HepG2 (cell line): ENCODE measurements at regions not wholly inside any gene's neighbourhood (a gene's known extent, or its start where the extent isn't known, plus 50 kb on each side); places are given as distances from the start of the nearest gene placed in this dataset.

Experiments used
- CTCF ChIP-seq: sonication (generic); formaldehyde crosslinking; IDR thresholded peaks from 2 replicates; pipeline ENCODE4 v1.5.0; 2020; ENCODE audit warnings: mild to moderate bottlenecking, missing genetic modification reagents, moderate library complexity
- EED ChIP-seq: sonication (generic); formaldehyde crosslinking; IDR thresholded peaks from 2 replicates; pipeline ENCODE4 v1.5.0; 2020; ENCODE audit warnings: mild to moderate bottlenecking, missing genetic modification reagents
- UBTF ChIP-seq: sonication (generic); formaldehyde crosslinking; IDR thresholded peaks from 2 replicates; pipeline ENCODE4 v1.4.0; 2020; ENCODE audit warnings: mild to moderate bottlenecking, missing genetic modification reagents
- ZNF235 ChIP-seq: sonication (generic); formaldehyde crosslinking; IDR thresholded peaks from 2 replicates; pipeline ENCODE4 v1.8.1; 2023; ENCODE audit warnings: mild to moderate bottlenecking, missing genetic modification reagents, borderline replicate concordance

- TF ChIP-seq CTCF (CRISPR knock-in tag) (no peak), UBTF (CRISPR knock-in tag) (no peak), EED (CRISPR knock-in tag) (no peak), ZNF235 (no peak)
Measured at GRCh38 chr2:150353376-150353775, 134.1 kb downstream of the RND3 start.
